NOMO-1 (cell line): ENCODE measurements at regions not wholly inside any gene's neighbourhood (a gene's known extent, or its start where the extent isn't known, plus 50 kb on each side); places are given as distances from the start of the nearest gene placed in this dataset.
"Not testable (repeated sequence)": the region's sequence is repeated elsewhere in the genome, so short reads cannot be mapped to it uniquely, and the experiment has no call there.

Source experiments
- DNase-seq, 2 experiments: peaks; one replicate each; lab custom pipeline; 2025; ENCODE audit not compliant: unreplicated experiment in 2 of 2; lab: John Stamatoyannopoulos, UW

- DNase-seq = not testable (repeated sequence)
Observed at GRCh38 chr2:129417041-129417440, 562.4 kb upstream of the RAB6C start.

GRCh38 chr2:129422028-129422427, 557.4 kb upstream of the RAB6C start:
- no peak for DNase-seq

- DNase-seq = no peak
Observed at GRCh38 chr2:129428086-129428660, 551.3 kb upstream of the RAB6C start.

- DNase-seq = no peak
Observed at GRCh38 chr2:129430911-129431310, 548.6 kb upstream of the RAB6C start.

DNA sequence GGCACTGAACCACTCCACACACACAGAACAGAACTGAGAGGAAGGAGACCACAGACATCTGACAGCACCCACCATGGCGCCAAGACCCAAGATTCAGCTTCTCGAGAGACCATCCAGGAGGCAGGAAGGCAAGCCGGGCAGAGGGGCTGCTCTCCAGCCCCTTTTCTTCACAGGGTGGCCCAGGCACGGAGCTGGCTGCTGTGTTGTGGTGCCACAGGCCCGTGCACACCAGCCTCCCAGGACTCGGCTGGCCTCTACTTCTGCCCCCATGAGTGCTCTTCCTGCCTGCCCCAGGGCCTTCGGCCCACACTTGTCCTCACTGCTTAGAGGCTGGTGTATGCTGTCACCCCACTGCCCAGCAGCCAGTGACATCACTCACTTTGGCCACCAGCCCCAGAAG, 547.6 kb upstream of the RAB6C start:
- no peak for DNase-seq

GRCh38 chr2:129436809-129437208, 542.7 kb upstream of the RAB6C start:
- no peak for DNase-seq

DNA sequence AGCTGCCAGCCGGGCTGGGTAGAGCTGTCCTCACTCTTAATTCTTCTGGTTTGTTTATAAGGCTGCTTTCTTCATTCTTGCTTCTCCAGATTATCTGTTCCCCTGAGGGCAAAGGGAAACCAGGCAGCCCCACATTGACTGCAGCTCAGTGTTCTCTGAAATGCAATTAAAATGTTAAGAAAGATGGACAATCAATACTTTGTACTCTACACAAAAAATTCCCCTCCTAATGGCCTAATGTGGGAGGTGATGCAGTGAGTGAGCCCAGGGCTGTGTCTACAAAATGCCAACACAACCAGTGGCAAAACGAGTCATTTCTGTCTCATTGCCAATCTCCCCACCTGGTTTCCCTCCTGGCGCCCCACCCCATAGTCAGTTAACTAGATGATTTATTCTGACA, 541.7 kb upstream of the RAB6C start:
- DNase-seq = no peak

DNA sequence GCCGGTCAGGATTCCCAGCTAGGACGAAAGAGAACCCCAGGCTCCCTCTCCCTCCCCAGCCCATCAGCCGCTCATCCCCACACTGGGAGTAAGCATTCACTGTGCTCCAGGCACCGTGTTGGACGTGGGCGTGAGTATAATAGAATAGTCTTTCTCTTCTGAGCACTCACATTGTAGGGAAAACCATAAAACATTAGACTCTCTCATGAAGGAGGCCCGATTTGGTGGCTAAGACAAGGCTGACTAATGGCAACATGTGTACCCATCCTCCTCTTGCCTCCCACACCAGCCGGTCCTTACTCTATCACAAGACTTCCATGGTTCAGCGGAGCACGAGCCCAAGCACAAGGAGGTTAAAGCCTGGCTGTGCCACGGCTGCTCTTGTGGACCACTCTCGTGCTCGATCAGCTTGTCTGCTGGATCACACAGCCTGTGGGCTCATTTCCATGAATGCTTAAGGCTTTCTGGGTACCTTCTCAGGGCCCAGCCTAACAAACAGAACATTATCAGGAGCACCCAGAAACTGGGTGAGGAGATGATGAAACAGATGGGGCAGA, 540.9 kb upstream of the RAB6C start:
- DNase-seq = no peak

- no peak for DNase-seq
Observed at GRCh38 chr2:129439406-129440302, 539.8 kb upstream of the RAB6C start.

- DNase-seq = no peak
Observed at GRCh38 chr2:129441610-129442009, 537.9 kb upstream of the RAB6C start.

- DNase-seq = no peak
Observed at GRCh38 chr2:129443235-129443864, 536.1 kb upstream of the RAB6C start.

GRCh38 chr2:129443865-129444739, 535.4 kb upstream of the RAB6C start:
- no peak for DNase-seq

DNA sequence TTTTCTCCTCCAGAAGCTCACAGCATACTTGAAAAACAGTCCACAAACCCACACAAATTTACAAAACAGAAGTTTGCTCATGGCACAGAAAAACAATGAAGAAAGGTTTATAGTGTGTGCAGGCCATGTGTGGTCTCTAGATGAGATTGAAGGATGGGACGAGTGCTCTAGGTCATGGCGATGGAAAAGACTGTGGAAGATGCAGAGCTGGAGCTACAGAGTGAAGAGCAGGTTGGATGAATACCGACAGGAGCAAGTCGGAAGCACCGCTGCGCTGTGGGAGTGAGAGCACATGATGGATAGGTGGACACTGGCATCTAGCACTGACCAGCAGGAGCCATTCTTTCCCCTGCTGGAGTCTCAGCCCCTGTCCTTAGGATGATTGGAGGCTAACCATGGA, 534.7 kb upstream of the RAB6C start:
- DNase-seq = no peak

DNA sequence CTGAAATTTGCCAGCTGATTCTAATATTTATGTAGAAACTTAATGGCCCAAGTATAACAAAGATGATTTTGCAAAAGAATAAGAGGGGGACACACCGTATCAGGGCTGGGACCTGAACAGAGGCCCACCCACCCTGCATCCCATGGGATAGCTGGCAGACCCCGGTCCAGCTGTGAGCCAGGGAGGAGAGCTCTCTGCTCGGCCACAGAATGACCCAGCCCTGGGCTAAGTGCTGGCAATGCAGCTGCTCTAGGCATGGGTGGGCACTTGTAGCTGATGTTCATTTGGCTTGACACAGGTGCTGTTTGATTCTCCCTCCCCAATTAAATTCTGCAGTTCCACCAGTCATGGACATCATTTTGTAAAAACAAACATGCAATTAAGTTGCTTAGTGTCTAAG, 522.8 kb upstream of the RAB6C start:
- DNase-seq = no peak

DNA sequence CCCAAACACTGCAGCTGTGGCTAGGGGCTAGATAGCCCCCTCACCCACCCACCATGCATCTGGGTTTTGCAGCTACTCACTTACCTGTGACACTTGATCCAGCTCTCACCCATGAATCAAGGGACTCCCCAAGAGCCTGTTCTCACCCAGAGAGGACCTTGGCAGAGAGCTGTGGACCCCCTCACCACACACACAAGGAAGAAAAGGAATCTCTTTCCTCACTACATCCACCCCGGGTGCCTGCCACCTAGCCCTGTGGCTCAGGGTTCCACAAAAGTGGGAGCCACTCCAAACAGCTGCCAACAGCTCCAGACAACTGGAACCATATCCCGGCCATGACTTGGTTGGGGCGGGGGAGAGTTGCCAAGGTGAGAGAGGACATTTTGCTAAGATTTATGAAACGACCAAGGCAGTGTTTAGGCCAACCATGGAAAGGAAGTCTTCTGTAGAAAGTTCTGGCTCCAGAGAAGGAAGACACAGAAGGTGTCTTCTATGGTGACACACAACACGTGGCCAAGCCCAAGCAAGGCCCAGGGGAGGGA, 522.1 kb upstream of the RAB6C start:
- no peak for DNase-seq

- no peak for DNase-seq
Observed at GRCh38 chr2:129458006-129458405, 521.5 kb upstream of the RAB6C start.

- DNase-seq = no peak
Observed at GRCh38 chr2:129458436-129458835, 521.0 kb upstream of the RAB6C start.

DNA sequence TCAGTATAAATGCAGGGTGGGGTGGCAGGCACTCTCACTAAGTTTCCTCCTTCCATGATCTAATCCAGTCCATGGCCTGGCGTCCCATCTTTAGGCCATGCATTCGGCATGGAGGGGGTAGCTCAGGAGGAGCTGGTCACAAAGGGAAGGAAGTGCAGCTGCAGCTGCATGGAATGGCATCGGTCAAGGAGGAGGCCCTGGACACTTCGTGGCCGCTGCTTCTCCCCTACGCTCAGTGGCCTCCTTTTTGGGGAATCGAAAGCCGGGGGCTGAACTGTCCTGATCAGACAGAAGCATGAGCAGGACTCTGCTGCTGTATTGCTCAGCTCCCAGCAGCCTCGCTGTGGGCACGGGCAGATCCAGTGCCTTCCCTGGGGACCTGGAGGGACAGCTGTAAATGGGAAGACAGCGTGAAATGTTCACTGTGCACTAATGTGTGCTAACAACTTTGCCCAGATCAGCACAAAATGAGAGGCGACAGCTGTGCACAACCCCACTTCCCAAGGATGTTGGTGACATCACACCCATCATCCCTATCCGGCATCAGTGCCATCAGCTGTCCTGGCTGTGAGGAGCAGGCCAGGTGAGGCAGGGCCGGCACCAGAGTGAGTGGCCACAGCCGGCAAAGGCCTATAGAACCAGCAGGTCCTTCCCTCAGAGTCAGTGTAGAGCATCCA, 520.1 kb upstream of the RAB6C start:
- DNase-seq = no peak

DNA sequence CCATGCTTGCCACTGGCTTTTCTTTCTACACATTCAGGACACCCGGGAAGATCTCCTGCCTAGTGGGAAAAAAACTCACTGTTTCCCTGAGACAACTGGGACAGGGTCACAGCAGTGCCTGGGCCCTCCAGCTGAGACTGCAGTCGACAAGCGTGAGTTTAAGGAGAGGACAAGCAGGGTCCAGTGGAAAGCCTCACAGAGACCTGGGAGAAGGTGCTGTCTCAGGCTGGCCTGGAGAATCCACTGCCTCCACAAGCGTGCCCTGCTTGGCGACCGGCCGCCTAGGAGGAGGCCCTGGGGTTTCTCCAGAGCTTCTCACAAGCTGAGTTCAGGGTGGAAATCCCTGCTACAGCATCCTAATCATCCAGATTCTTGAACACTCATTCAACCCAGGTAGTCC, 519.6 kb upstream of the RAB6C start:
- DNase-seq = no peak
